Spleen (tissue), 11 donors: ENCODE measurements at regions not wholly inside any gene's neighbourhood (a gene's known extent, or its start where the extent isn't known, plus 50 kb on each side); places are given as distances from the start of the nearest gene placed in this dataset.

Source experiments
- DNase-seq: peaks from one replicate; pipeline ENCODE4 v3.0.0-alpha.2; 2020
- H3K27ac ChIP-seq, 8 donors: fragments of 200-600 bp; sonication (generic) in 7 of 8; 1 replicate in 4 of 8; 2 replicates in 4 of 8; pipeline versions ENCODE4 v1.5.0 to v1.8.0; 2016 to 2021; ENCODE audit warnings: inconsistent platforms in 4 of 8, mild to moderate bottlenecking in 4 of 8, moderate library complexity in 1 of 8
- H3K27me3 ChIP-seq, 7 donors: fragments of 200-600 bp; sonication (generic) in 6 of 7; replicated peaks in 1 of 7; 1 replicate in 4 of 7; 2 replicates in 3 of 7; pipeline versions ENCODE4 v1.5.0 to v1.8.0; 2016 to 2021; ENCODE audit warnings: inconsistent platforms in 3 of 7, mild to moderate bottlenecking in 1 of 7
- H3K36me3 ChIP-seq, 6 donors: fragments of 200-600 bp; sonication (generic) in 5 of 6; 1 replicate in 4 of 6; 2 replicates in 2 of 6; pipeline versions ENCODE4 v1.5.0 to v1.8.0; 2016 to 2021; ENCODE audit warnings: inconsistent platforms in 2 of 6
- H3K4me1 ChIP-seq, 6 donors: fragments of 200-600 bp; sonication (generic) in 5 of 6; 1 replicate in 3 of 6; 2 replicates in 3 of 6; pipeline versions ENCODE4 v1.5.0 to v1.8.0; 2016 to 2021; ENCODE audit warnings: inconsistent platforms in 3 of 6
- H3K4me3 ChIP-seq, 8 donors: fragments of 200-600 bp; sonication (generic) in 7 of 8; 1 replicate in 4 of 8; 2 replicates in 4 of 8; pipeline versions ENCODE4 v1.5.0 to v1.8.0; 2016 to 2021; ENCODE audit warnings: inconsistent platforms in 4 of 8, mild to moderate bottlenecking in 4 of 8, moderate library complexity in 2 of 8
- H3K9me3 ChIP-seq, 8 donors: fragments of 200-600 bp; sonication (generic) in 7 of 8; 1 replicate in 4 of 8; 2 replicates in 4 of 8; pipeline versions ENCODE4 v1.5.0 to v1.8.0; 2016 to 2021; ENCODE audit warnings: inconsistent platforms in 4 of 8
- CTCF ChIP-seq, 11 experiments: fragments of 200-600 bp in 7 of 11; fragments of 450-650 bp in 4 of 11; sonication (generic) in 4 of 11; IDR thresholded peaks in 8 of 11; conservative IDR thresholded peaks in 3 of 11; 1 replicate in 7 of 11; 2 replicates in 4 of 11; pipeline versions ENCODE4 v1.4.0 to v1.8.0; 2016 to 2021; ENCODE audit warnings: antibody characterized with exemption in 11 of 11, inconsistent platforms in 4 of 11, mild to moderate bottlenecking in 1 of 11
- POLR2A ChIP-seq, 3 donors: fragments of 450-650 bp; IDR thresholded peaks; one replicate each; pipeline ENCODE4 v1.5.1; 2017; ENCODE audit warnings: antibody characterized with exemption in 3 of 3, mild to moderate bottlenecking in 1 of 3
- POLR2AphosphoS5 ChIP-seq, 3 donors: sonication (generic); formaldehyde crosslinking; IDR thresholded peaks; one replicate each; pipeline ENCODE4 v1.5.1; 2017; ENCODE audit warnings: antibody characterized with exemption in 3 of 3
- WGBS, 5 donors: extraction: QIAGEN DNeasy Blood & Tissue Kit in 3 of 5; methylation state at CpG; one replicate each; pipeline versions ENCODE4 v1.1.5 to v1.1.7; 2013 to 2018; 5-methylcytosine and 5-hydroxymethylcytosine counted together
- intact Hi-C: fragments of 100-400 bp; cut with DNase I; formaldehyde crosslinking; loops from one replicate; pipeline ENCODE4 v1.15.0; 2023; ENCODE audit warnings: low total_unique reads
- donor health status: healthy with polysubstance abuse.
- donor health status: DM: no; HTN: no; CAD: no; lungs with moderate emphysema.
- donor health status: DM: no; HTN: no; CAD: no.
- donor health status: Bipolar disorder and iron deficiency.
- donor health status: healthy.
- donor health status: DM: no; HTN: no; CAD: no.
- donor health status: DM: yes; HTN: yes; CAD: no.

- TF ChIP-seq POLR2AphosphoS5 (IDR thresholded peaks at IDR 0.05) (no peak), CTCF (IDR thresholded peaks at IDR 0.05 in 8 of 11, conservative IDR thresholded peaks at IDR 0.05 in 3 of 11) (no peak), POLR2A (IDR thresholded peaks at IDR 0.05) (no peak)
- Histone ChIP-seq H3K36me3 (no peaks in the 10 kb centered on the region), H3K27ac (no peak overlapping the region), H3K4me3 (no peak overlapping the region), H3K27me3 (no peaks in the 10 kb centered on the region), H3K4me1 (no peaks in the 10 kb centered on the region), H3K9me3 (peaks cover 0 to 1% (median 0%) of the 10 kb centered on the region in 8 donors)
- intact Hi-C loops = no loop called here
- DNase-seq = no peak
- 63 to 89% (median 74%) methylated on average over 1 of the region's 1 CpG for WGBS, 5 donors
Observed at GRCh38 chr3:145533696-145534095, 627.3 kb downstream of the PLOD2 start.

GRCh38 chr3:145536461-145536860 is 624.5 kb downstream of the PLOD2 start:
- DNase-seq = no peak
- Histone ChIP-seq H3K9me3 (peaks cover 0 to 13% (median 0%) of the 10 kb centered on the region in 8 donors), H3K4me1 (no peaks in the 10 kb centered on the region), H3K27me3 (no peaks in the 10 kb centered on the region), H3K27ac (no peak overlapping the region), H3K36me3 (no peaks in the 10 kb centered on the region), H3K4me3 (no peak overlapping the region)
- intact Hi-C loops = no loop called here
- no peak for TF ChIP-seq POLR2AphosphoS5 (IDR thresholded peaks at IDR 0.05)
- no peak for TF ChIP-seq CTCF (IDR thresholded peaks at IDR 0.05 in 8 of 11, conservative IDR thresholded peaks at IDR 0.05 in 3 of 11)
- TF ChIP-seq POLR2A (IDR thresholded peaks at IDR 0.05) = no peak

GRCh38 chr3:145550522-145550921 is 610.5 kb downstream of the PLOD2 start:
- Histone ChIP-seq H3K4me3 (no peak overlapping the region), H3K9me3 (peaks cover 0 to 10% (median 0%) of the 10 kb centered on the region in 8 donors), H3K27ac (no peak overlapping the region), H3K4me1 (no peaks in the 10 kb centered on the region), H3K36me3 (no peaks in the 10 kb centered on the region), H3K27me3 (no peaks in the 10 kb centered on the region)
- intact Hi-C loops = no loop called here
- DNase-seq = no peak
- 0 to 59% (median 0%) methylated on average over 1 of the region's 1 CpG for WGBS, 5 donors
- no peak for TF ChIP-seq CTCF (IDR thresholded peaks at IDR 0.05 in 8 of 11, conservative IDR thresholded peaks at IDR 0.05 in 3 of 11)
- no peak for TF ChIP-seq POLR2AphosphoS5 (IDR thresholded peaks at IDR 0.05)
- TF ChIP-seq POLR2A (IDR thresholded peaks at IDR 0.05) = no peak

GRCh38 chr3:145557405-145557804 is 603.6 kb downstream of the PLOD2 start:
- no peak for DNase-seq
- intact Hi-C loops = no loop called here
- 27 to 45% (median 34%) methylated on average over 2 of the region's 2 CpGs for WGBS, 5 donors

More at GRCh38 chr3:145557405-145557804, 603.6 kb downstream of the PLOD2 start:
- Histone ChIP-seq H3K9me3 (peaks cover 0 to 26% (median 10%) of the 10 kb centered on the region in 8 donors), H3K4me1 (no peaks in the 10 kb centered on the region), H3K4me3 (no peak overlapping the region), H3K36me3 (no peaks in the 10 kb centered on the region), H3K27ac (no peak overlapping the region), H3K27me3 (no peaks in the 10 kb centered on the region)
- TF ChIP-seq CTCF (IDR thresholded peaks at IDR 0.05 in 8 of 11, conservative IDR thresholded peaks at IDR 0.05 in 3 of 11) = no peak
- no peak for TF ChIP-seq POLR2A (IDR thresholded peaks at IDR 0.05)
- TF ChIP-seq POLR2AphosphoS5 (IDR thresholded peaks at IDR 0.05) = no peak
